Osteocyte (in vitro differentiated cells): ENCODE measurements at regions not wholly inside any gene's neighbourhood (a gene's known extent, or its start where the extent isn't known, plus 50 kb on each side); places are given as distances from the start of the nearest gene placed in this dataset.
"Not testable (repeated sequence)": the region's sequence is repeated elsewhere in the genome, so short reads cannot be mapped to it uniquely, and the experiment has no call there.

Experiments
- DNase-seq: peaks from one replicate; pipeline ENCODE4 v3.0.0; 2021; ENCODE audit warnings: mixed read lengths; ENCODE audit not compliant: unreplicated experiment; ENCODE audit errors: extremely low spot score
- H3K27ac Mint-ChIP-seq: one replicate; pipeline ENCODE4 v1.8.0; 2021; ENCODE audit warnings: mild to moderate bottlenecking, mixed read lengths; ENCODE audit not compliant: unreplicated experiment
- H3K27me3 Mint-ChIP-seq: one replicate; pipeline ENCODE4 v1.8.0; 2021; ENCODE audit warnings: mixed read lengths; ENCODE audit not compliant: unreplicated experiment
- H3K36me3 Mint-ChIP-seq: one replicate; pipeline ENCODE4 v1.8.0; 2021; ENCODE audit warnings: mixed read lengths; ENCODE audit not compliant: unreplicated experiment
- H3K4me1 Mint-ChIP-seq: one replicate; pipeline ENCODE4 v1.8.0; 2021; ENCODE audit warnings: mixed read lengths; ENCODE audit not compliant: unreplicated experiment
- H3K4me3 Mint-ChIP-seq: one replicate; pipeline ENCODE4 v1.8.0; 2021; ENCODE audit warnings: mild to moderate bottlenecking, moderate library complexity, mixed read lengths; ENCODE audit not compliant: unreplicated experiment
- H3K9me3 Mint-ChIP-seq: one replicate; pipeline ENCODE4 v1.8.0; 2021; ENCODE audit warnings: mixed read lengths; ENCODE audit not compliant: unreplicated experiment
- TF ChIP-seq, protein P1 (sequence below): fragments of 200-600 bp; sonication (generic); IDR thresholded peaks from 2 replicates; pipeline ENCODE4 v1.5.0; 2021; ENCODE audit warnings: antibody characterized with exemption, mild to moderate bottlenecking, moderate library complexity

- H3K4me3 Mint-ChIP-seq = no peak overlapping the region
- H3K36me3 Mint-ChIP-seq = no peaks in the 10 kb centered on the region
- peaks cover 21% of the 10 kb centered on the region for H3K9me3 Mint-ChIP-seq
- H3K27me3 Mint-ChIP-seq = no peaks in the 10 kb centered on the region
- no peak for DNase-seq
- TF ChIP-seq, protein P1, sequence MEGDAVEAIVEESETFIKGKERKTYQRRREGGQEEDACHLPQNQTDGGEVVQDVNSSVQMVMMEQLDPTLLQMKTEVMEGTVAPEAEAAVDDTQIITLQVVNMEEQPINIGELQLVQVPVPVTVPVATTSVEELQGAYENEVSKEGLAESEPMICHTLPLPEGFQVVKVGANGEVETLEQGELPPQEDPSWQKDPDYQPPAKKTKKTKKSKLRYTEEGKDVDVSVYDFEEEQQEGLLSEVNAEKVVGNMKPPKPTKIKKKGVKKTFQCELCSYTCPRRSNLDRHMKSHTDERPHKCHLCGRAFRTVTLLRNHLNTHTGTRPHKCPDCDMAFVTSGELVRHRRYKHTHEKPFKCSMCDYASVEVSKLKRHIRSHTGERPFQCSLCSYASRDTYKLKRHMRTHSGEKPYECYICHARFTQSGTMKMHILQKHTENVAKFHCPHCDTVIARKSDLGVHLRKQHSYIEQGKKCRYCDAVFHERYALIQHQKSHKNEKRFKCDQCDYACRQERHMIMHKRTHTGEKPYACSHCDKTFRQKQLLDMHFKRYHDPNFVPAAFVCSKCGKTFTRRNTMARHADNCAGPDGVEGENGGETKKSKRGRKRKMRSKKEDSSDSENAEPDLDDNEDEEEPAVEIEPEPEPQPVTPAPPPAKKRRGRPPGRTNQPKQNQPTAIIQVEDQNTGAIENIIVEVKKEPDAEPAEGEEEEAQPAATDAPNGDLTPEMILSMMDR = no peak
- no peaks in the 10 kb centered on the region for H3K4me1 Mint-ChIP-seq
- H3K27ac Mint-ChIP-seq = no peak overlapping the region
Measured at GRCh38 chr7:54278847-54279246, 263.3 kb upstream of the VSTM2A start.

- Mint-ChIP-seq H3K9me3 (peaks cover 16% of the 10 kb centered on the region), H3K36me3 (no peaks in the 10 kb centered on the region), H3K27ac (no peak overlapping the region), H3K27me3 (no peaks in the 10 kb centered on the region), H3K4me1 (no peaks in the 10 kb centered on the region), H3K4me3 (no peak overlapping the region)
- DNase-seq = no peak
- TF ChIP-seq, protein P1 = no peak
Measured at GRCh38 chr7:54292171-54292925, 249.8 kb upstream of the VSTM2A start.

- no peak for DNase-seq
- no peaks in the 10 kb centered on the region for H3K4me1 Mint-ChIP-seq
- no peak overlapping the region for H3K4me3 Mint-ChIP-seq
- TF ChIP-seq, protein P1 = no peak
- H3K36me3 Mint-ChIP-seq = no peaks in the 10 kb centered on the region
- no peaks in the 10 kb centered on the region for H3K27me3 Mint-ChIP-seq
- H3K9me3 Mint-ChIP-seq = peaks cover 9% of the 10 kb centered on the region
- no peak overlapping the region for H3K27ac Mint-ChIP-seq
Measured at GRCh38 chr7:54299426-54299825, 242.7 kb upstream of the VSTM2A start.

GRCh38 chr7:54315955-54316354, 226.2 kb upstream of the VSTM2A start:
- H3K4me3 Mint-ChIP-seq, H3K27me3 Mint-ChIP-seq, DNase-seq, H3K4me1 Mint-ChIP-seq, H3K9me3 Mint-ChIP-seq, H3K27ac Mint-ChIP-seq, H3K36me3 Mint-ChIP-seq: not testable (repeated sequence)

DNA sequence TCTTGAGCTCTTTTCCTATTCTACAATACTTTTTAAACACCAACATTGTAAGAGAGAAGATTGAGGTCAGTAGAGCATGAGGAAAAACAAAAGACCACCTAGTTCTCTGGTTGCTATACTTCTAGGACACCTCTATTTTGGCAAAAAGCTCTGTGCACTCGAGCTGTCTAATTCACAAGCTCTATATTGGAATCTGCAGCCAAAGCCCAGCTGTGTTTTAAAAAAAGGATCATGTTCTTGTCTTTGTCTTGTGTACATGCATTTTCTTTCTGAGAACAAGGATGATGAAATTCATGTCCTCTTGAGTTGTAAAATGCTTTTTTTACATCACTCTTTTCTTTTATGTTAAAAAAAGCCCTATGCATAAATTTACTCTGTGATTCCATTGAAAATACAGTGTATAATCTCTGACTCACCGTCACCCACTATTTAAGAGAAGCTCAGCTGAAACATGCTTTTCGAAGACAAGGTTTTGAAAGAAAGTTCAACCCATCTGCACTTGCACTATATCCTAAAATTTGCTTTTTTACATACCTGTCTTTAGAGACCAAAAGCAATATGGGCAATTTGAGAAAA, 215.5 kb upstream of the VSTM2A start:
- no peaks in the 10 kb centered on the region for H3K36me3 Mint-ChIP-seq
- TF ChIP-seq, protein P1 = no peak
- H3K4me3 Mint-ChIP-seq = no peak overlapping the region
- H3K27ac Mint-ChIP-seq = no peak overlapping the region
- H3K9me3 Mint-ChIP-seq = peaks cover 13% of the 10 kb centered on the region
- H3K4me1 Mint-ChIP-seq = no peaks in the 10 kb centered on the region
- H3K27me3 Mint-ChIP-seq = no peaks in the 10 kb centered on the region
- DNase-seq = no peak
